Brain microvascular endothelial cell (primary cell): ENCODE measurements at regions not wholly inside any gene's neighbourhood (a gene's known extent, or its start where the extent isn't known, plus 50 kb on each side); places are given as distances from the start of the nearest gene placed in this dataset.

Experiments
- DNase-seq: peaks from one replicate; pipeline ENCODE4 v3.0.0-alpha.2; 2020
- H3K27ac ChIP-seq: fragments of 250-450 bp; sonication (Bioruptor Pico); 2 replicates; pipeline ENCODE4 v1.5.1; 2020; ENCODE audit warnings: mild to moderate bottlenecking, moderate library complexity
- H3K27me3 ChIP-seq: fragments of 250-450 bp; sonication (Bioruptor Pico); replicated peaks from 2 replicates; pipeline ENCODE4 v1.5.1; 2020; ENCODE audit warnings: mild to moderate bottlenecking
- H3K36me3 ChIP-seq: fragments of 250-450 bp; sonication (Bioruptor Pico); replicated peaks from 2 replicates; pipeline ENCODE4 v1.5.1; 2020; ENCODE audit warnings: mild to moderate bottlenecking
- H3K4me3 ChIP-seq: 2 replicates; pipeline ENCODE4 v1.5.1; 2011; ENCODE audit warnings: low read depth, mild to moderate bottlenecking, control low read depth, low read length, moderate library complexity
- in situ Hi-C: cut with HindIII; loops from 2 replicates; pipeline ENCODE4 v1.10.0; 2017; ENCODE audit warnings: low sequenced_read_pairs, low pct_ligation_motif_present
- TF ChIP-seq, protein P1 (sequence below): IDR thresholded peaks from 2 replicates; pipeline ENCODE4 v1.5.1; 2011; ENCODE audit warnings: low read depth, mild to moderate bottlenecking, moderate library complexity, low read length, control low read depth, inconsistent platforms; ENCODE audit errors: missing control alignments

DNA sequence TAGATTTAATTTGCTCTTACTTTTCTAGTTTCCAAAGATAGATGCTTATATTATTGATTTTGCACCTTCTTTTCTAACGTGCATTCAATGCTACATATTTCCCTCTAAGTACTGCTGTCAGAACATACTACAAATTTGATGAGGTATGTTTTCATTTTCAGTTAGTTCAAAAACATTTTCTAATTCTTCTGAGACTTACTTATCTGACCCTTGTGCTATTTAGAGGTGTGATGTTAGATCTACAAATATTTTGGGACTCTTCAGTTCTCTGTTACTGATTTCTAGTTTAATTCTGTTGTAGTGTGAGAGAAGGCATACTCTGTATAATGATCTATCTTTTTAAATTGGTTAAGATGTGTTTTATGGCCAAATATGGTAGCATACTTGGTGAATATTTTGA, 97.8 kb upstream of the TMEM168 start:
- TF ChIP-seq, protein P1, sequence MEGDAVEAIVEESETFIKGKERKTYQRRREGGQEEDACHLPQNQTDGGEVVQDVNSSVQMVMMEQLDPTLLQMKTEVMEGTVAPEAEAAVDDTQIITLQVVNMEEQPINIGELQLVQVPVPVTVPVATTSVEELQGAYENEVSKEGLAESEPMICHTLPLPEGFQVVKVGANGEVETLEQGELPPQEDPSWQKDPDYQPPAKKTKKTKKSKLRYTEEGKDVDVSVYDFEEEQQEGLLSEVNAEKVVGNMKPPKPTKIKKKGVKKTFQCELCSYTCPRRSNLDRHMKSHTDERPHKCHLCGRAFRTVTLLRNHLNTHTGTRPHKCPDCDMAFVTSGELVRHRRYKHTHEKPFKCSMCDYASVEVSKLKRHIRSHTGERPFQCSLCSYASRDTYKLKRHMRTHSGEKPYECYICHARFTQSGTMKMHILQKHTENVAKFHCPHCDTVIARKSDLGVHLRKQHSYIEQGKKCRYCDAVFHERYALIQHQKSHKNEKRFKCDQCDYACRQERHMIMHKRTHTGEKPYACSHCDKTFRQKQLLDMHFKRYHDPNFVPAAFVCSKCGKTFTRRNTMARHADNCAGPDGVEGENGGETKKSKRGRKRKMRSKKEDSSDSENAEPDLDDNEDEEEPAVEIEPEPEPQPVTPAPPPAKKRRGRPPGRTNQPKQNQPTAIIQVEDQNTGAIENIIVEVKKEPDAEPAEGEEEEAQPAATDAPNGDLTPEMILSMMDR, result no peak
- Histone ChIP-seq H3K4me3 (no peak overlapping the region), H3K27ac (no peak overlapping the region), H3K36me3 (no peaks in the 10 kb centered on the region), H3K27me3 (no peaks in the 10 kb centered on the region)
- in situ Hi-C loops, result no loop called here
- DNase-seq, result no peak

DNA sequence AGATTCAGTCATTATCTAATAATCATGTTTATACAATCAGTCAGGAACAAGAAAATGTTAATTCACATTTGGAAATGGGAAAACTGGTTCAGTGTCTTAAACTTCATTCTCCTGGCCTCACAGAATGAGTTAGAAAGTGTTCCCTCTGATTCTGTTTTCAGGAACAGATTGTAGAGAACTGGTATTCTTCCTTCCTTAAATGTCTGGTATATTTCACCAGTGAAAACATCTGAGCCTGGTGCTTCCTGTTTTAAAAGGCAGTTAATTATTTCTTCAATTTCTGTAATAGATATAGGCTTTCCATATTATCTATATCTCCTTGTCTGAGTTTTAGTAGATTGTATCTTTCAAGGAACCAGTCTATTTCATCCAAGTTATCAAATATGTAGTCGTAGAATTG, 97.1 kb upstream of the TMEM168 start:
- no peak for DNase-seq
- TF ChIP-seq, protein P1, result no peak
- in situ Hi-C loops, result no loop called here
- H3K36me3 ChIP-seq, result no peaks in the 10 kb centered on the region
- H3K27ac ChIP-seq, result no peak overlapping the region
- H3K4me3 ChIP-seq, result no peak overlapping the region
- H3K27me3 ChIP-seq, result no peaks in the 10 kb centered on the region

DNA sequence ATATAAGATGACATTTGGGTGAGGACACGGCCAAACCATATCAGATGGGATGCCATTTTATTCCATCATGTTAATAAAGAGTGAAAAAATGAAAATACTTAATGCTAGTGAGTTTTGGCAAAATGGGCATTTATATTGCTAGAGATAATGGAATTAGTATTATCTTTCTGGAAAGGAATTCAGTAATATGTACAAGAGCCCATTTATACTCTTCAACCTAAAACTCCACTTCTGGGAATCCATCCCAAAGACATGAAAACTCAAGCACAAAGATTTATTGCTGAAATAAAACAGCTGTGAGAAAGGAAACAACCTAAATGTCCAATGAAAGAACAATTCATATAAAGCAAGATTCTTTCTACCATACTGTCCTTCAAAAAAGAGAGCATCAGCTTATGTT, 96.0 kb upstream of the TMEM168 start:
- no peak for DNase-seq
- in situ Hi-C loops, result no loop called here
- H3K27me3 ChIP-seq, result no peaks in the 10 kb centered on the region
- no peak overlapping the region for H3K4me3 ChIP-seq
- H3K36me3 ChIP-seq, result no peaks in the 10 kb centered on the region
- TF ChIP-seq, protein P1, result no peak
- H3K27ac ChIP-seq, result no peak overlapping the region

DNA sequence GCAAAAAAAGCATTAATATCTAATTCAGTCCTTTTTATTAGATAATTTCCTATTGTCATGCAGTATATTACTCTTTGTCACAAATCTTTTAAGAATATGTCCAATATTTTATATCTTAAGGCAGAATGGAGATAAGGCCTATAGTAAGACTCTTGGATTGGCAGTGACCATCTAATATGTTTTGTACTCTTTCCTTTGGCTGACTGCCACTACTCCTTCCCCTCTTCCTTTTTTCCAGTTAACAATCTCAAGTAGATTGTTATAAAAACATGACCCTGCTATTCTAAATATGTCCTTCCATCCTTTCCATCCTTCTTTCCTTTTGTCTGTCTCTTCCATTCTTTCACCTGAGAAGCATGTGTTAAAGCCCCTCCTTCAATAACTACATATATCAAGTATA, 92.8 kb upstream of the TMEM168 start:
- Histone ChIP-seq H3K27ac (no peak overlapping the region), H3K27me3 (no peaks in the 10 kb centered on the region), H3K36me3 (no peaks in the 10 kb centered on the region), H3K4me3 (no peak overlapping the region)
- in situ Hi-C loops, result no loop called here
- no peak for DNase-seq
- TF ChIP-seq, protein P1, result no peak

DNA sequence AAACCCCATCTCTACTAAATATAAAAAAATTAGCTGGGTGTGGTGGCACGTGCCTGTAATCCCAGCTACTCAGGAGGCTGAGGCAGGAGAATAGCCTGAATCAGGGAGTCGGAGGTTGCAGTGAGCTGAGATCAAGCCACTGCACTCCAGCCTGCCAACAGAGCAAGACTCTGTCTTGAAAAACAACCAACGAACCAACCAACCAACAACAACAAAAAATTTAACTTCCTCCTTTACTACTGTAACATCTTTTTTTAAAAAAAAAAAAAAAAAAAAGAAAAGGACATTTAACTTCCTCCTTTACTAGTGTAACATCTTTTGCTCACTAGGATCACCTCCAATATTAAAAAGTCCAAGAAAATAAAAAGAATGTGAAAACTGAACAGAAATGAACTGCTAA, 92.3 kb upstream of the TMEM168 start:
- Histone ChIP-seq H3K27me3 (no peaks in the 10 kb centered on the region), H3K4me3 (no peak overlapping the region), H3K36me3 (no peaks in the 10 kb centered on the region), H3K27ac (no peak overlapping the region)
- TF ChIP-seq, protein P1, result no peak
- in situ Hi-C loops, result no loop called here
- DNase-seq, result no peak

DNA sequence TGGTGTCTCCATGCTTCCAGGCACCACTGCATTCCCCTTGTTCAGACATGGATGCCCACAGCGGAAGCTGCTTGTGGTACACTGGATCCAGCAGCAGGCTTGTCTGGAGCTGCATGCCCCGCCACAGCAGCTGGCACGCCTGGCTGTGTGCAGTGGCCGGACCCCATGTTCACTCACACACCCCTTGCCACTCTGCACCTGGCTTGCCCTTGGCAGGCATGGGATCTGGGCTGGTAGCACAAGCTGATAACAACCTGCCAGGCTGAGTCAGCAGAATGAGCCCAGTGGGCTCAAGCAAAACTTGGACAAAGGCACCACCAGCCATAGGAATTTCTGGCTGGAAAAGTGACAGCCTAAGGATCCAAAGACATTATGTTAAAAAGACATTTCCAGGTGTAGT, 91.8 kb upstream of the TMEM168 start:
- Histone ChIP-seq H3K4me3 (no peak overlapping the region), H3K27ac (no peak overlapping the region), H3K36me3 (no peaks in the 10 kb centered on the region), H3K27me3 (no peaks in the 10 kb centered on the region)
- TF ChIP-seq, protein P1, result no peak
- in situ Hi-C loops, result no loop called here
- no peak for DNase-seq
